ENCODE measurements at regions not wholly inside any gene's neighbourhood (a gene's known extent, or its start where the extent isn't known, plus 50 kb on each side); places are given as distances from the start of the nearest gene placed in this dataset.

GRCh38 chr7:50152486-50152885 is 59.4 kb upstream of the ZPBP start:
- no peak overlapping the region for H3K18ac ChIP-seq (ENCODE audit: low read depth, low read length)
- H3K79me1 ChIP-seq (ENCODE audit: low read depth in 1 of 2, low read length in 2 of 2) = no peaks in the 10 kb centered on the region
- H2BK5ac ChIP-seq (ENCODE audit: low read depth, low read length, poor library complexity, severe bottlenecking) = no peak overlapping the region
- H2AK9ac ChIP-seq (replicated peaks; ENCODE audit: low read depth, low read length, poor library complexity) = no peak overlapping the region
- no peaks in the 10 kb centered on the region for H3K36me3 ChIP-seq (ENCODE audit: control insufficient read depth, insufficient read depth, low read length)
- no peak overlapping the region for H2AFZ ChIP-seq (replicated peaks; ENCODE audit: low read length, poor library complexity)
- no peak overlapping the region for H3K56ac ChIP-seq (ENCODE audit: extremely low read depth, insufficient read depth, low read length)
- no peaks in the 10 kb centered on the region for H3K4me1 ChIP-seq (ENCODE audit: control insufficient read depth, insufficient read depth, low read length)
- H3K27ac ChIP-seq (ENCODE audit: insufficient read depth, low read length) = no peak overlapping the region
- TF ChIP-seq RAD21 (IDR thresholded peaks at IDR 0.05; ENCODE audit: low read length) (no peak), RFX5 (IDR thresholded peaks at IDR 0.05; ENCODE audit: low read depth, low read length) (no peak), CHD1 (IDR thresholded peaks at IDR 0.05; ENCODE audit: low read depth, low read length) (no peak), NFE2L2 (IDR thresholded peaks at IDR 0.05; ENCODE audit: low read depth, low read length) (no peak), MAFK (IDR thresholded peaks at IDR 0.05; ENCODE audit: low read depth, low read length) (no peak), BHLHE40 (IDR thresholded peaks at IDR 0.05; ENCODE audit: low read depth, low read length) (no peak), MAZ (IDR thresholded peaks at IDR 0.05; ENCODE audit: borderline replicate concordance, low read depth, low read length) (no peak), FOS (IDR thresholded peaks at IDR 0.05; ENCODE audit: low read depth, low read length) (no peak), USF2 (IDR thresholded peaks at IDR 0.05; ENCODE audit: low read depth, low read length) (no peak), ELK1 (IDR thresholded peaks at IDR 0.05; ENCODE audit: borderline replicate concordance, low read depth, low read length) (no peak), CEBPB (IDR thresholded peaks at IDR 0.05; ENCODE audit: low read depth, low read length) (no peak), RCOR1 (IDR thresholded peaks at IDR 0.05; ENCODE audit: insufficient replicate concordance, low read length) (no peak), SMC3 (IDR thresholded peaks at IDR 0.05; ENCODE audit: low read depth, low read length) (no peak), MXI1 (IDR thresholded peaks at IDR 0.05; ENCODE audit: borderline replicate concordance, low read depth, low read length) (no peak), POLR2A (IDR thresholded peaks at IDR 0.05; ENCODE audit: low read depth, low read length) (no peak)
- TF ChIP-seq, protein P1, sequence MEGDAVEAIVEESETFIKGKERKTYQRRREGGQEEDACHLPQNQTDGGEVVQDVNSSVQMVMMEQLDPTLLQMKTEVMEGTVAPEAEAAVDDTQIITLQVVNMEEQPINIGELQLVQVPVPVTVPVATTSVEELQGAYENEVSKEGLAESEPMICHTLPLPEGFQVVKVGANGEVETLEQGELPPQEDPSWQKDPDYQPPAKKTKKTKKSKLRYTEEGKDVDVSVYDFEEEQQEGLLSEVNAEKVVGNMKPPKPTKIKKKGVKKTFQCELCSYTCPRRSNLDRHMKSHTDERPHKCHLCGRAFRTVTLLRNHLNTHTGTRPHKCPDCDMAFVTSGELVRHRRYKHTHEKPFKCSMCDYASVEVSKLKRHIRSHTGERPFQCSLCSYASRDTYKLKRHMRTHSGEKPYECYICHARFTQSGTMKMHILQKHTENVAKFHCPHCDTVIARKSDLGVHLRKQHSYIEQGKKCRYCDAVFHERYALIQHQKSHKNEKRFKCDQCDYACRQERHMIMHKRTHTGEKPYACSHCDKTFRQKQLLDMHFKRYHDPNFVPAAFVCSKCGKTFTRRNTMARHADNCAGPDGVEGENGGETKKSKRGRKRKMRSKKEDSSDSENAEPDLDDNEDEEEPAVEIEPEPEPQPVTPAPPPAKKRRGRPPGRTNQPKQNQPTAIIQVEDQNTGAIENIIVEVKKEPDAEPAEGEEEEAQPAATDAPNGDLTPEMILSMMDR (conservative IDR thresholded peaks at IDR 0.05; ENCODE audit: low read depth, low read length) = no peak
- no peaks in the 10 kb centered on the region for H4K20me1 ChIP-seq (ENCODE audit: insufficient read depth, low read length)
- no peak overlapping the region for H3K4me3 ChIP-seq (ENCODE audit: insufficient read depth, low read depth, low read length)
- no peak overlapping the region for H2BK15ac ChIP-seq (ENCODE audit: low read depth, low read length)
- H3K9me1 ChIP-seq (ENCODE audit: insufficient read depth, low read length) = no peaks in the 10 kb centered on the region
- H4K91ac ChIP-seq (ENCODE audit: insufficient read depth, low read depth, low read length) = no peak overlapping the region
- H4K8ac ChIP-seq (ENCODE audit: low read depth in 2 of 2, low read length in 2 of 2) = no peak overlapping the region
- ATAC-seq (ENCODE audit: low read depth) (no peak), DNase-seq (no peak)
- H2BK20ac ChIP-seq (ENCODE audit: low read depth, low read length) = no peak overlapping the region
- H3K9ac ChIP-seq (ENCODE audit: low read depth, low read length) = no peak overlapping the region
- H2BK120ac ChIP-seq (ENCODE audit: low read depth, low read length) = no peak overlapping the region
- POLR2A ChIA-PET (ENCODE audit: unreplicated experiment) = no interaction called here
- no peak overlapping the region for H3K23ac ChIP-seq (ENCODE audit: low read depth, low read length)
- BruUV-seq (replicated peaks) = no TSS peak
- dilution Hi-C loops (cut with HindIII; ENCODE audit: low sequenced_read_pairs, unreplicated experiment) (no loop called here), intact Hi-C loops (cut with micrococcal nuclease) (no loop called here), in situ Hi-C loops (cut with MboI; ENCODE audit: low sequenced_read_pairs) (no loop called here)
- no peak overlapping the region for H3K4me2 ChIP-seq (ENCODE audit: low read depth, low read length)
- no peak overlapping the region for H3K14ac ChIP-seq (replicated peaks; ENCODE audit: low read depth, low read length)
- no peaks in the 10 kb centered on the region for H3K27me3 ChIP-seq (ENCODE audit: control insufficient read depth, insufficient read depth, low read length)
- CTCF ChIA-PET = interaction anchor here (0.6 kb wide), 2 partner anchors 98 to 273 kb away, joined by 3 to 4 read pairs; no protein-coding TSS in a partner anchor
- WGBS, 2 experiments (ENCODE audit: extremely low coverage in 2 of 2, insufficient read length in 1 of 2) = 40% methylated on average over 1 of the region's 8 CpGs; no CpG with 5 or more reads in 1 of the 2 experiments
- no peak overlapping the region for H3K4ac ChIP-seq (ENCODE audit: low read depth, low read length)
- H2AK5ac ChIP-seq (ENCODE audit: low read depth, low read length) = no peak overlapping the region
- no peak overlapping the region for H4K5ac ChIP-seq (ENCODE audit: low read depth, low read length)
- no peaks in the 10 kb centered on the region for H3K9me3 ChIP-seq (ENCODE audit: control insufficient read depth, insufficient read depth, low read length)
